DMS153 (cell line): ENCODE measurements at regions not wholly inside any gene's neighbourhood (a gene's known extent, or its start where the extent isn't known, plus 50 kb on each side); places are given as distances from the start of the nearest gene placed in this dataset.
"Not testable (repeated sequence)": the region's sequence is repeated elsewhere in the genome, so short reads cannot be mapped to it uniquely, and the experiment has no call there.

Experiments
- DNase-seq: peaks from one replicate; lab custom pipeline; 2025; lab: John Stamatoyannopoulos, UW

DNA sequence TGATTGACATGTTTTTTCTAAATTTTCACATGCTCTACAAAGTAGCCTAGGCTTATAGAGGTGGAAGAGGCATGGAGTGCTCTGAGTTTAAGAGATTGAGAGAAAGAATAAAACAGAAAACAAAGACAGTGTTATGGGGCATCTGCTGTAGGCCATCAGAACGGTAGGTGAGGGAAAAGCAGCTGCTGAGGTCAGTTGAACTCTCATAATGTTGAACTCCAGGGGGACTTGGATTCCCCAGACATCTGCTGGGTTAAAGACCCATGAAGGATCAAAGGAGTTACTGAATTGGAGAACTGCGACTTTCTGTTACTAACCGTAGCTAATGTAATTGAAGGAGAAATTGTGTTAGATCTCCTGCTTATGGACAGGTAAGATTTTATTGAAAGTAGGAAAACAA, 333.9 kb downstream of the TFAP2B start:
- DNase-seq = no peak

DNA sequence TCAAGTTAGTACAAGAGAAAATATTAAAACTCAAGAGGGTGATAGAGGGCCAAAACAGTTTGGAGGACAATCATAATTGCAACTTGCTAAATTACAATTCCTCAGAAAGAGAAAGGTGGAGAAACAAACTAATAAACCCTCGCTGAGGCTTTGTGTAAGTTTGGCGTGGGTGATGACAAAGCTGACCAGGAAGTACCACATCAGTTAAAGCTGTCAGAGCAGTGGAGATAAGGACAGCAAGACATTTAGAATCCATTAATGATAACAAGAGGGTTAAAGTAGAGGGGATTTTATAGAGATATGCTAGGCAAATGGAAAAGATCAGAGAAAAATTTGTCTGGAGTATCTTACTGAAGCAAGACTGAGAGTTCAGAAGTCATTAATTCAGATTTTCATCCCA, 334.4 kb downstream of the TFAP2B start:
- DNase-seq = no peak

DNA sequence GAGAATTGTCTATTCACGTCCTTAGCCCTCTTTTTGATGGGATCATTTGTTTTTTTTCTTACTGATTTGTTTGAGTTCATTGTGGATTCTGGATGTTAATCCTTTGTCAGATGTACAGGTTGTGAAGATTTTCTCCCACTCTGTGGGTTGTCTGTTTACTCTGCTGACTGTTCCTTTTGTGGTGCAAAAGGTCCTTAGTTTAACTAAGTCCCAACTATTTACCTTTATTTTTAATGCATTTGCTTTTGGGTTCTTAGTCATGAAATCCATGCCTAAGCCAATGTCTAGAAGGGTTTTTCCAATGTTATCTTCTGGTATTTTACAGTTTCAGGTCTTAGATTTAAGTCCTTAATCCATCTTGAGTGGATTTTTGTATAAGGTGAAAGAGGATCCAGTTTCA, 336.3 kb downstream of the TFAP2B start:
- not testable (repeated sequence) for DNase-seq

DNA sequence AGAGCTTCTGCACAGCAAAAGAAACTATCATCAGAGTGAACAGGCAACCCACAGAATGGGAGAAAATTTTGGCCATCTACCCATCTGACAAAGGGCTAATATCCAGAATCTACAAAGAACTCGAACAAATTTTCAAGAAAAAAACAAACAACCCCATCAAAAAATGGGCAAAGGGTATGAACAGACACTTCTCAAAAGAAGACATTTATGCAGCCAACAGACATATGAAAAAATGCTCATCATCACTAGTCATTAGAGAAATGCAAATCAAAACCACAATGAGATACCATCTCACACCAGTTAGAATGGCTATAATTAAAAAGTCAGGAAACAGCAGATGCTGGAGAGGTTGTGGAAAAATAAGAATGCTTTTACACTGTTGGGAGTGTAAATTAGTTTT, 340.6 kb downstream of the TFAP2B start:
- DNase-seq = not testable (repeated sequence)

DNA sequence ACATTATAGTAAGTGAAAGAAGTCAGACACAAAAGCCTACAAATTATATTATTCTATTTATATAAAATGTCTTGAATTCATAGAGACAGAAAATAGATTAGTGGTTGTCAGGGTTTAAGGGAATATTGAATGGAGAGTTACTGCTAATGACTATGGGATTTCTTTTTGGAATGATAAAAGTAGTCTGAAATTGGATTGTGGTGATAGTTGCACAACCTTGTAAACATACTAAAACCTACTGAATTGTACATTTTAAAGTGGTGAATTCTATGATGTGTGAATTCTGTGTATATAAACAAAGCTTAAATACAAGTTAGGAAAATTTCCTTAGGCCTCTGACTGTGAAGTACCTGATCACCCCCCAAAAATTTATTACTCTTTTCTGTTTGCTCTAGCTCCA, 343.1 kb downstream of the TFAP2B start:
- no peak for DNase-seq

DNA sequence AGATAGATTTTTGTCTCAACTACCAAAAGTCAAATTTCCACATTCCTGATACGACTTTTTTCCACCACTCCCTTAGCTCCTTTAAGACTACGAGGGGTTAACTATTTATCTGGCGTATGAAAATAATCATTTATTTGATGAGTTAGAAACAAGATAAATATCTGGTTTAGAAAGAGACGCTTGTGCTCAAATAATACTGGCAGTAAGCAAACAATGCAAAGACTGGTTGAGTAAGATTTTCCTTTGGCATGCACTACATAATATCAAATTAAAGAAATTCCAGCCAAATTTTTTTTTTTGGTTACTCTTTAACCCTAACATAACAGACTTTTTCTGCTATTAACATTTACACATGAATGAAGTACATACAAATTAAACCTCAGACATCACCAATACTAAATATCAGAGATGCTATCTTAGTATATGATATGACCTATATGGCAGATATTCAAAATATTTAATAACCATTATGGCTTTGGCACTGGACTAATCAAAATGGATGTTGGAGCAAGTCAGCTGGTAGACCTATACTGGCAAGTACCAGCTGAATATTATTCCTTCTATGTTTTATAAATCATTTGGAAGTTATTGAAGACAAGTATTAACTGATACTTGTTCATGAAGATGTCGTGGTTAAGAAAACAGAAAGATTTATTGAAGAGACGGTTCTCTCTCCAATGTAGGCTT, 345.3 kb downstream of the TFAP2B start:
- DNase-seq = no peak

DNA sequence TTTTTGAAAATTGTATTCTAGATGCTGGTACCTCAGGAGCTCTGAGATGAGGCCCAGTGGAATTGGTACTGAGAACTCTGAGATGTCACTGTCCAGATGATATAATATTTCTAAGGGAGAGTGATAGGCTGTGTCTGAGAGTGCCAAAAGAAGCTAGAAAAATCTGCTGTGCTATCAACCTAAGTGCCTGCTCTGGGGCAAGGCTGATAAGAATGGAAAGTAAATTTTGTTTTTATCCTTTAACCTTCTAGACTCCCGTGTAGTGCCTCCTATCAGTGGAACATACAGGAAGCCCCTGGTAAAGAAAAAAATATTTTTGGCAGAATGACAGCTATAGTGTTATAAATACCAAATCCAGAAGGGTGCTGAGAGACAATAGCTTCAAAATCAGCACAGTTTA, 348.2 kb downstream of the TFAP2B start:
- no peak for DNase-seq

DNA sequence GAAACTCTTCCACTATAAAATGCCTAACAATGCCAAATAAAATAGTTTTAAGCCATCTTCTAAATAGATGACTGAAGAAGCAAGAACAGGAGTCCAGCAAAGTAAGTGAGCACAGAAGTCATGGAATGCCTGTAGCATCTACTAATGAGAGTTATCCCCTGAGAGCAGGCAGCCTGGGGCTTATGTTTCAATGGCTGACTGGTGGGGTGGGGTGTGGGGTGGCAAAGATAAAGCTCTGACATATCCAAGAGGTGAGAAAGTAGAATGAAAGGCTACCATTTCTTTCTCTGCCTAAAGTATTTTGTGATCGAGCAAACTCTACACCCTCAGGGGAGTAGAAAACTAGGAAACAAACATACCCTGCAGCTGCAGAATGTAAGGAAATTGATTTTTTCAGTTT, 348.8 kb downstream of the TFAP2B start:
- no peak for DNase-seq

DNA sequence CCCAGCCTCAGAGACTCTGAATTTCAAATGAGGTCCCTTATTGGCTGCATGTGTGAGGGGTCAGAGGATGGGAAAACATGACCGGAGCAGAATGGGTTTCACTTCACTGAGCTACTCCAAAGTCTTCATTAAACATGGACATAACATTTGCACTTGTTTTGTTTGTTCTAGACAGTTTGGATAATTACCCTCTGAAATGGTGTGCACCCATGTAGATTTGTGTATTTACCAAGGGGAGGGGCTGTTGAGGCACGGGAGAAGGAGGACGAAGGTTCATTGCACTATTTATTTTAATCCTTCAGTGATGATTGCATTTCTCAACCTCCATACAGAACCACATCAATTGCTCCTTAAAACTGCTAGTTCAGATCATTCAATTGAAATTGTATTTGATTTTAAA, 364.2 kb downstream of the TFAP2B start:
- DNase-seq = no peak

DNA sequence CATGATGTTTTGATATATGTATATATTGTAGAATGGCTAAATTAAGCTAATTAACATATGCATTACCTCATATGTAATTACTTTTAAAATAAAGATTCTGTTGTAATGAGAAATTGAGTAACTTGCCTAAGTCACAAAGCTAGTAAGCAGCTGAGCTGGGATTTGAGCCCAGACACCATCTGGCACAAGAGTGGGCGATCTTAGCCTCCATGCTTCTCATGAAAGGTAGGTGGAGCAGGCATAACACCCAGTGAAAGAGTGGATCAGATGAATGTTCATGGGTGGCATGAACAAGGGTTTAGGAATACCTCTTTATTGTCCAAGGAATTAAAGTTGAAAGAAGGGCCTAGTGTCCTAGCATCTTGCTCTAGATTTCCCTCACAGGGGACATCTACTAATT, 365.4 kb downstream of the TFAP2B start:
- DNase-seq = no peak

DNA sequence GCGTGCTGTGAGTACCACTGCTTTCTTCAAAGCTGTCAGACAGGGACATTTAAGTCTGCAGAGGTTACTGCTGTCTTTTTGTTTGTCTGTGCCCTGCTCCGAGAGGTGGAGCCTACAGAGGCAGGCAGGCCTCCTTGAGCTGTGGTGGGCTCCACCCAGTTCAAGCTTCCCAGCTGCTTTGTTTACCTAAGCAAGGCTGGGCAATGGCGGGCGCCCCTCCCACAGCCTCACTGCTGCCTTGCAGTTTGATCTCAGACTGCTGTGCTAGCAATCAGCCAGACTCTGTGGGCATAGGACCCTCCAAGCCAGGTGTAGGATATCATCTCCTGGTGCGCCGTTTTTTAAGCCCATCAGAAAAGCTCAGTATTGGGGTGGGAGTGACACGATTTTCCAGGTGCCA, 374.5 kb downstream of the TFAP2B start:
- DNase-seq = not testable (repeated sequence)

DNA sequence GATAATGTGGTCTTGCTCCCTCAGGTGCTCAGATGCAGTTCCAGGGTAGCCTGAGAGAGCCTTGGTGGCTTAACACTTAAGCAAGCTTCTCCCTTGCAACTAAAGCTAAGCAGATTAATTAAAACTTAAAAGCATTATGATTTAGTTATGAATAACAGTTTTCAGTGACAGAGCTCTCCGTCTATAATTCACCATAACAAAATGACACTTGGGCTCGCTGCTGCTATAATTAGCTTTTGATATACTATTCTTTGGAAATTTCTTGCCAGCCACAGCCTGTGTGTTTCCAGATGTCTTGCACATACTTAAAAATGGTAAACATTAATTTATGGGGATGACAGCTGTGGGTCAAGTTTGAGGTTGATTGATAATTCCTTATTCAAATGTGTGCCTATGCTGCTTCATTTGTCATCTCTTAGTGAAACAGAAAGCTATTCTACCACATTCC, 380.5 kb downstream of the TFAP2B start:
- DNase-seq = no peak

DNA sequence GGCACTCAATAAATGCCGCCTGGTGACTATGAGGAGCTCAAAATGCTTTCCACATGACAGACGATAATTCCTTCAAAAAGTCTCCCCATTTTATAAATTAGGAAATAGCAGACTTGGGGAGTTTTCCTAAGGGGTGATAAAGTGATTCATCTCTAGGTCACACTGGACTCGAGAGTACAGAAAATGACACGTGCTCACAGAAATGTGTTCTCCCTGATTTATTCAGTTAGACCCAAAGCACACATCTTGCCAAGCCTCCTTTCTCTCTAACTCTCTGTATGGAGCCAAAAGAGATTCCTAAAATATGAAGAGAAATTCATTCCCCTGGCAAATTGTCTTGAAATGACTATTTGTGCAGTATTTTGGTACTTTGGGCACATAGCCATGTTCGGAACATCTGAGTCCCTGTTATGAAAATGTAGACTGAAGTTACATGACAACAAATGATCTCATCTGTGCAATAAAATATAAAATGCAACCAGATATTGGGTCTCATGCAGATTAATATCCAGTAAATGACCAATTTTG, 381.1 kb downstream of the TFAP2B start:
- DNase-seq = no peak

DNA sequence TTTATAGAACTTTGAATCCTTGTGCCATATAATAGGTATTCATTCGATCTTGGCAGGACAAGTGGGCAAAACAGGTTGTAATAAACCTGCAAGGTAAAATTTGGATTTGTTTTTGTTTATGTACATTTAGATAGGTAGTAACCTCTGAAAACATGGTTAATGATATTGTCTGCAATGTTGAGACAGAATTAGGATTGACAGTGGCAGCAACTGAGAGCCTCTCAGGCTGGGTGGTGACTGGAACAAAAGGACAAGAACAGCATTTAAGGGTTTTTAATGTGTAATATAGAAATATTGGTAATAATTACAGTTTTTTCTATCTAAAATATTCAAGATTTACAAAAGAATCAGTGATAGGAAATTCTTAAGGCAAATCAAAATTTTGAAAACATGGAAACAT, 382.0 kb downstream of the TFAP2B start:
- DNase-seq = no peak

DNA sequence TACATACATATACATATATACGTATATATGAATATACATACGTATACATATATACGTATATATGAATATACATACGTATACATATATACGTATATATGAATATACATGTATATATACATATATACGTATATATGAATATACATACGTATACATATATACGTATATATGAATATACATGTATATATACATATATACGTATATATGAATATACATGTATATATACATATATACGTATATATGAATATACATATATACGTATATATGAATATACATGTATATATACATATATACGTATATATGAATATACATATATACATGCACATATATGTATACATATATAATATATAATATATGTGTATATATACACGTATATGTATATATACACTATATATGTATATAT, 384.0 kb downstream of the TFAP2B start:
- DNase-seq = not testable (repeated sequence)

DNA sequence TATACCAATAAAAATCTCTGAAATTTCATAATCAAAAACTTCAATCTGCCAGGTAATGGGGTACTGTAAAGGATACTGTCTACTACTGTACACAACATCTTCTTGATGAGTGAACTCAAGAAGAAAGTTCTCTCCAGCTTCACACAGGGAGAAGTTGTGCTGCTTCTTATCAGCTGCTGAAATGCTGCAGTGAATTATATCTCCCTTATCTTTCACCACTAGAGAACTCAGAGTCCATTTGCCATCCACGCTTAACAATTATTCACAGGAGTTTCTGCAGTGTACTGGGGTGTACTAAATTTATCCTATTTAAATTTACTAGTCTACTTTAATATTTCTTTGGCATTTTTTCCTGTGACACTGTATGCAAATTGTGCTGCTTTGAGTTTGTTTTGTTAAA, 384.8 kb downstream of the TFAP2B start:
- no peak for DNase-seq

DNA sequence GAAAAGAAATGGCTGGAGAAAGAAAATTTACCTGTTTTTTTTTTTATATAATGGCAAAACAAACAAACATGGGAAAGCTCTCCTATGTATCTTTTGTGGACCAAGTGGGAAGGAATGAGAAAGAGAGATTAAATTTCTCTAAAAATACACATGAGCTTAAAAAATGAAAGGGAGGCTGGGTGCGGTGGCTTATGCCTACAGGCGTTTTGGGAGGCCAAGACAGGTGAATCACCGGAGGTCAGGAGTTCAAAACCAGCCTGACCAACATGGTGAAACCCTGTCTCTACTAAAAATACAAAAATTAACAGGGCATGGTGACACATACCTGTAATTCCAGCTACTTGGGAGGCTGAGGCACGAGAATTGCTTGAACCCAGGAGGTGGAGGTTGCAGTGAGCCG, 388.0 kb downstream of the TFAP2B start:
- DNase-seq = not testable (repeated sequence)

DNA sequence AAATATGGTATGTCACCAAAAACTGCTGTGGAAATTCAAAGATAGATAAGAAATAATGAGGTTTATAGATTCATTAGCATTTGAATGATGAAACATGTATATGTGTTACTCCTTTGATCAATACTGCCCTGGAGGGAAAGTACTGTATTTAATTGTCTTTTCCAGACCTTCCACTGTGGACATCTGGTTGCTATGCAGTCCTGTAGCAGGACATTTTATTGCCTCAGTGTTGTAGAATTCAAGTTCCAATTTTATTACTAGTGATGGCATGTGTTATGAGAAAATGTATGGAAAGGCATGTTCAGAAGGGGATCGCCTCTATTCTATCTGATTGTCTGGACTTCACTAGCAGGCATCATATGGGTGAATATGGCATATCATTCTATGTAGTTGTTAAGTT, 391.0 kb downstream of the TFAP2B start:
- DNase-seq = no peak

DNA sequence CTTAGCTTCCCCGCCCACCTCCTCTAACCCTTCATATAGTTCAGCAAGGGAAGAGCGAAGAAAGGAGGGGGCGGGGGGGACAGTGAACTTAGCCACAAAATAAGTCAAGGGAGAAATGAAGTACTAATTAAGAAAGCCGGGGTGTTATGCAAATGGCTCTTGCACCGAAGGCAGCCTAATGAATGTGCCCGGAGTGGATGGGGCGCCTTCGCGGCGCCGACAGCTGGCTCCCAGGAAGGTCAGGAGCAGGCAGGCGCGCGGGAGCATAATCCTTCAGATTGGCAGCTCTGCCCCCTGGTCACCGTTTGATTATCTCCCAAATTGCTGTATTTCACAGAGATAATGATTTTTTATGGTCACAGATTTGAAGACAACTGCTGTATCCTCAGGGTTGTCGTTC, 395.1 kb downstream of the TFAP2B start:
- DNase-seq = no peak

DNA sequence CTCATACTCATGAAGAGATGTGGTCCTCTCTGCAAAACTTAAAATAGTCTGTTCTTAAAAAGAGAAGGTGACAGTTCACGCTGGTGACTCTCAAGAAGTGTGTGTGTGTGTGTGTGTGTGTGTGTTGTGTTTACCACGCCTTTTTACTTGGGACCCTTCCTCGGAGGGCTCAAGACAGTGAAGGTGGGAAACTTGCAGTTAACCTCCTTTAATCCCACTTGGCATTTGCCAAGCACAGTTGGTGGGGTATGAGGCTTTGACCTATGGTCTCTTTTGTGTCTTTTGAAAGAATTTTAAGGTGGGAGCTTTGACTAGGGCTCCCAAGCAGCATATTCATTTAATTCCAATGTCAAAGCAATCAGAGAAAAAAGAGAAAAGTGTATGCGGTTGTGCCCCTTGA, 395.8 kb downstream of the TFAP2B start:
- DNase-seq = no peak

DNA sequence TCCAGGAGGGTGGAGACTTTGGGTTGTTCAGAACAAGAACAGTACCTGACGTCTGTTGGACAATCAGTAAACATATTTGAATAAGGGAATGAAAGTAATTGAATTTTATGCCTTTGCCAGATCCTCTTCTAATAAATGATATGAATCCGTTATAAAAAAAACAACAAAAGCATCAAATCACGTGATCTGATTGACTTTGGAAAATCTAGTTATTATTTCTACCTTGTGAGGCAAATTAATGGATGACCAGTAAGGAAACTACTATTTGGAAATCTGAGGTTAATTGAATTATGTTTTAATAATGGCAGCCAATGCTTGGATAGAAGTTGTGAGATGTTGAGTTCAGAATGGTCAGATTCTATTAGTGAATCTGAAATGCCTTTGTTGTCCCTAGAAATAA, 399.5 kb downstream of the TFAP2B start:
- DNase-seq = no peak

DNA sequence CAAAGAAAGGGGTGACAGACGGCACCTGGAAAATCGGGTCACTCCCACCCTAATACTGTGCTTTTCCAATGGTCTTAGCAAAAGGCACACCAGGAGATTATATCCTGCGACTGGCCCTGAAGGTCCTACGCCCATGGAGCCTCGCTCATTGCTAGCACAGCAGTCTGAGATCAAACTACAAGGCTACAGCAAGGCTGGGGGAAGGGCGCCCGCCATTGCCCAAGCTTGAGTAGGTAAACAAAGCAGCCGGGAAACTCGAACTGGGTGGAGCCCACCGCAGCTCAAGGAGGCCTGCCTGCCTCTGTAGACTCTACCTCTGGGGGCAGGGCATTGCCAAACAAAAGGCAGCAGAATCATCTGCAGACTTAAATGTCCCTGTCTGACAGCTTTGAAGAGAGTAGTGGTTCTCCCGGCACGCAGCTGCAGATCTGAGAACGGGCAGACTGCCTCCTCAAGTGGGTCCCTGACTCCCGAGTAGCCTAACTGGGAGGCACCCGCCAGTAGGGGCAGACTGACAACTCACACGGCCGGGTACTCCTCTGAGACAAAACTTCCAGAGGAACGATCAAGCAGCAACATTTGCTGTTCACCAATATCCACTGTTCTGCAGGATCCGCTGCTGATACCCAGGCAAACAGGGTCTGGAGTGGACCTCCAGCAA, 406.0 kb downstream of the TFAP2B start:
- DNase-seq = not testable (repeated sequence)

DNA sequence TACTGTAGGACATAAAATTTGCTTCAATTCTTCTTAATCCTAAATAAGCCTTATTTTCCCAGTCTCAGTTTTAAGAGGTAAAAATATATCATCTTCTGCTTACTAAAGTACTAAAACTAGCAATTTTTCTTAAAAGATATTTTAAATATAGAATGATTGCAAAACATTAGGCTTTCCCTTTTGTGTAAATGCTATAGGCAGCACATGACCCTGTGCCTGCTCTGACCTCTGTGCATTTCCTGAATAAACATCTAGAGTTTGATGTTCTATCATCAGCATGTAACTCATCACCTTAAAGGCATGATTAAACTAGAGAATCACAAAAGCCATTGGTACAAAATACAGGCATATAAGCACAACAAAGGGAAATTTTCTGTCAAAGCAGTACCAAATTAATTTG, 422.7 kb downstream of the TFAP2B start:
- DNase-seq = no peak

DNA sequence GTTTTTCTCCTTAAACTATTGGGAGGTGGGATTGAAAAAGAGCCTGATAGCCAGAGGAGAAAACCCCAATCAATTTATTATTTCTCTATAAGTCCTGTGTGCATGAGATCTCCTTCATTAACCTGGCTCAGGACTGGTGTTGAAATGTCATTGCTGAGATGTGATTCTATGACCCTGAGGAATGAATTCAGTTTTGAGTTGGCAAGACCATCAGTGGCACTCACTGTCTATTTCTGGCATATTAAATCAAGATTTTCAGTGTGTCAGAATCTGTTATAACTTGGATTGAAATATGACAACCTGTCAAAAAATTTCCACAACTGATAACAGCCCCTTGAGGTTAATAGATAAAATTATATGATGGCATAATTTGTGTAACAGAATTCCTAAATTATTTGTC, 431.1 kb downstream of the TFAP2B start:
- DNase-seq = no peak
